ENCODE measurements at regions not wholly inside any gene's neighbourhood (a gene's known extent, or its start where the extent isn't known, plus 50 kb on each side); places are given as distances from the start of the nearest gene placed in this dataset.

DNA sequence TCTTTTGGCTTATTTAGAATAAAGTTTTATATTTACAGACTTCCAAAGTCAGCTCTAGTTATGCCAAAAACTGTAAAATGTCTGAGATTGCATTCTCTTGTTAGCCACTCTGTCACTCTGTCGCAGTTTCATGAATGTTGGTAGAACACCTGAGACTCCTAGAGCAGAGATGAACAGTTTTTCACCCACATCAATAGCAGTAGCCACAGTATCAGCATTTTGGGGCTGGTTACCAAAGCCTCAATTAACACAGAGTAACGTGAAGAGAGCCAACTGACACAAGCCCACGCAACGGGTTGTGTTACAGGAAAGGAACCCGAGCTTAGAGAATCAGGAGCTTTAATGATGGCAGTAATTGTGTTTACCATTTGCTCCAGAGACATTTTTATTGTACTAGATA is 443.0 kb upstream of the SLC39A10 start (continued):
- no peak for TF ChIP-seq ASH2L (IDR thresholded peaks at IDR 0.05; ENCODE audit: low read length)

DNA sequence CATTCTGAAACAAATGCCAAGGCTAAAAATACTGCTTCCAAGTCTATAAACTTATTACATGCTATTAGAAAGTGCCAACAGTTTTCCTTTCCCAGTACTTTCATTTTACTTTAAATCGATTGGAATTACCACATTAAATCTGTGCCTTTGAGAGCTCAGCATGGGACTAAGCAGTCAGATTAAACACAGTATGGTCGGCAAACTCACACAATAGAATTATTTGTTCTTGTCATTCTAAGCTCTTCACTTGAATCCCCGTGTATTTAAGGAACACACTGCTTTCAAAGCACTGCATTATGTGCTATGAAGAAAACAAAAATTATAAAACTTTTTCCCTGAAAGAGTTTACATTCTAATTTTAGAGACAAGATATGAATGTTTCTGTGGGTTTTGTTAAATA is 444.4 kb upstream of the SLC39A10 start:
- Histone ChIP-seq H3K14ac (ENCODE audit: insufficient read length) (no peak overlapping the region), H3K4me2 (ENCODE audit: insufficient read depth in 1 of 2, low read depth in 2 of 2, low read length in 2 of 2) (no peak overlapping the region), H3K9me3 (ENCODE audit: insufficient read depth in 2 of 2, low read depth in 1 of 2, low read length in 1 of 2) (no peaks in the 10 kb centered on the region), H3K79me2 (ENCODE audit: control insufficient read depth in 1 of 2, insufficient read depth in 2 of 2, low read length in 2 of 2) (no peaks in the 10 kb centered on the region), H2AFZ (ENCODE audit: low read length) (no peak overlapping the region), H3K4me3 (ENCODE audit: extremely low read depth in 1 of 4, insufficient read depth in 2 of 4, low read depth in 3 of 4, low read length in 4 of 4) (no peak overlapping the region), H3K56ac (replicated peaks; ENCODE audit: insufficient read length, low read depth, low read length) (no peak overlapping the region), H3K9ac (replicated peaks in 1 of 4; ENCODE audit: extremely low read depth in 1 of 4, low read depth in 3 of 4, low read length in 3 of 4) (no peak overlapping the region), H4K5ac (ENCODE audit: insufficient read length, low read depth, low read length) (no peak overlapping the region), H3K23ac (ENCODE audit: insufficient read length) (no peak overlapping the region), H4K20me1 (replicated peaks in 1 of 2; ENCODE audit: control insufficient read depth in 1 of 2, insufficient read depth in 2 of 2, low read length in 2 of 2) (no peaks in the 10 kb centered on the region), H3K79me1 (ENCODE audit: low read depth, low read length) (no peaks in the 10 kb centered on the region), H3K27me3 (replicated peaks in 1 of 4; ENCODE audit: control insufficient read depth in 3 of 4, extremely low read depth in 1 of 4, insufficient read depth in 3 of 4, low read length in 3 of 4) (no peaks in the 10 kb centered on the region), H3K27ac (ENCODE audit: low read depth, low read length) (no peak overlapping the region), H3K18ac (ENCODE audit: extremely low read depth, low read length) (no peak overlapping the region), H4K8ac (ENCODE audit: extremely low read depth, insufficient read depth, low read length) (no peak overlapping the region), H3K23me2 (ENCODE audit: low read depth, low read length) (no peaks in the 10 kb centered on the region), H2BK5ac (ENCODE audit: low read depth, low read length) (no peak overlapping the region), H3K36me3 (ENCODE audit: control insufficient read depth in 2 of 4, insufficient read depth in 4 of 4, low read length in 3 of 4) (no peaks in the 10 kb centered on the region), H2BK12ac (ENCODE audit: low read depth, low read length) (no peak overlapping the region), H2BK15ac (ENCODE audit: low read length) (no peak overlapping the region), H2AK5ac (ENCODE audit: low read depth, low read length) (no peak overlapping the region), H2BK120ac (replicated peaks; ENCODE audit: low read depth, low read length) (no peak overlapping the region), H3K4ac (replicated peaks; ENCODE audit: insufficient read length, low read depth, low read length) (no peak overlapping the region), H4K91ac (replicated peaks; ENCODE audit: insufficient read length, low read length) (no peak overlapping the region), H3K4me1 (replicated peaks in 1 of 4; ENCODE audit: control insufficient read depth in 3 of 4, insufficient read depth in 4 of 4, low read length in 3 of 4) (no peaks in the 10 kb centered on the region; a peak in 1 of 7 replicates), H2BK20ac (ENCODE audit: low read length) (no peak overlapping the region)
- ChIA-PET CTCF (ENCODE audit: partially characterized antibody) (interaction anchor here (1.1 kb wide), 1 partner anchor 93 kb away, joined by 3 read pairs; no protein-coding TSS in a partner anchor), POLR2A (ENCODE audit: partially characterized antibody) (no interaction called here)
- FAIRE-seq (no peak), DNase-seq (ENCODE audit: low read depth in 1 of 2, low spot score in 2 of 2) (no peak)
- WGBS, 2 experiments (ENCODE audit: extremely low coverage in 1 of 2, insufficient coverage in 1 of 2, insufficient read length in 1 of 2, insufficient replicate concordance in 2 of 2, low coverage in 1 of 2, low lambda C conversion rate in 2 of 2, missing lambda C conversion rate in 1 of 2), result 68% methylated on average over 3 of the region's 3 CpGs; no CpG with 5 or more reads in 1 of the 2 experiments
- TF ChIP-seq POLR2AphosphoS5 (IDR thresholded peaks at IDR 0.05; ENCODE audit: low read depth, low read length), result no peak
- peak; percentile 61 for TF ChIP-seq NANOG (IDR thresholded peaks at IDR 0.05; ENCODE audit: insufficient read depth, low read depth, low read length, poor library complexity, severe bottlenecking)
- TF ChIP-seq PHF8 (conservative IDR thresholded peaks at IDR 0.05; ENCODE audit: low read depth, low read length), result no peak
- no peak for TF ChIP-seq TEAD4 (IDR thresholded peaks at IDR 0.05; ENCODE audit: low read depth, low read length)
- no peak for TF ChIP-seq CEBPB (IDR thresholded peaks at IDR 0.05; ENCODE audit: low read depth, low read length)
- TF ChIP-seq POLR2A (IDR thresholded peaks at IDR 0.05; ENCODE audit: control extremely low read depth in 1 of 2, low read depth in 2 of 2, low read length in 2 of 2), result no peak
- no peak for TF ChIP-seq CBX5 (IDR thresholded peaks at IDR 0.05; ENCODE audit: low read depth, low read length)
